ENCODE measurements at regions not wholly inside any gene's neighbourhood (a gene's known extent, or its start where the extent isn't known, plus 50 kb on each side); places are given as distances from the start of the nearest gene placed in this dataset.
"Not testable (repeated sequence)": the region's sequence is repeated elsewhere in the genome, so short reads cannot be mapped to it uniquely, and the experiment has no call there.

GRCh38 chr12:9420817-9421519, 186.7 kb downstream of the KLRB1 start:
- H3K27me3 ChIP-seq; H3K36me3 ChIP-seq; intact Hi-C loops (cut with DNase I; ENCODE audit: low total_unique reads); H3K27ac ChIP-seq; H3K4me3 ChIP-seq; H3K4me1 ChIP-seq; DNase-seq (ENCODE audit: low spot score in 2 of 2); H3K9me3 ChIP-seq: not testable (repeated sequence)

- intact Hi-C loops (cut with DNase I; ENCODE audit: low total_unique reads) = loop anchor here (10.0 kb wide), 1 partner anchor 1274 kb away; no protein-coding TSS in a partner anchor
- H3K27ac ChIP-seq; H3K4me3 ChIP-seq; H3K9me3 ChIP-seq; DNase-seq (ENCODE audit: low spot score in 2 of 2); H3K4me1 ChIP-seq; H3K27me3 ChIP-seq; H3K36me3 ChIP-seq: not testable (repeated sequence)
Observed at GRCh38 chr12:9418669-9419041, 189.1 kb downstream of the KLRB1 start.

- DNase-seq (ENCODE audit: low spot score in 2 of 2); H3K36me3 ChIP-seq; H3K4me1 ChIP-seq; H3K27me3 ChIP-seq; H3K9me3 ChIP-seq; H3K27ac ChIP-seq; H3K4me3 ChIP-seq: not testable (repeated sequence)
- intact Hi-C loops (cut with DNase I; ENCODE audit: low total_unique reads) = loop anchor here (10.0 kb wide), 1 partner anchor 1273 kb away; no protein-coding TSS in a partner anchor
Observed at GRCh38 chr12:9417947-9418668, 189.6 kb downstream of the KLRB1 start.

- H3K36me3 ChIP-seq; H3K4me3 ChIP-seq; H3K27me3 ChIP-seq; DNase-seq (ENCODE audit: low spot score in 2 of 2); H3K27ac ChIP-seq; H3K4me1 ChIP-seq; H3K9me3 ChIP-seq: not testable (repeated sequence)
- intact Hi-C loops (cut with DNase I; ENCODE audit: low total_unique reads) = loop anchor here (10.0 kb wide), 1 partner anchor 1273 kb away; no protein-coding TSS in a partner anchor
Observed at GRCh38 chr12:9417341-9417740, 190.4 kb downstream of the KLRB1 start.

GRCh38 chr12:9416346-9416745, 191.4 kb downstream of the KLRB1 start:
- H3K9me3 ChIP-seq; DNase-seq (ENCODE audit: low spot score in 2 of 2); H3K4me3 ChIP-seq; H3K27ac ChIP-seq; H3K4me1 ChIP-seq; H3K36me3 ChIP-seq; H3K27me3 ChIP-seq: not testable (repeated sequence)
- intact Hi-C loops (cut with DNase I; ENCODE audit: low total_unique reads) = loop anchor here (10.0 kb wide), 1 partner anchor 1272 kb away; no protein-coding TSS in a partner anchor

- not testable (repeated sequence) for H3K27ac ChIP-seq; DNase-seq (ENCODE audit: low spot score in 2 of 2); H3K9me3 ChIP-seq; H3K4me1 ChIP-seq; H3K4me3 ChIP-seq; H3K27me3 ChIP-seq; H3K36me3 ChIP-seq
- intact Hi-C loops (cut with DNase I; ENCODE audit: low total_unique reads) = loop anchor here (10.0 kb wide), 1 partner anchor 1271 kb away; no protein-coding TSS in a partner anchor
Observed at GRCh38 chr12:9415898-9416297, 191.8 kb downstream of the KLRB1 start.

- H3K27ac ChIP-seq; DNase-seq (ENCODE audit: low spot score in 2 of 2): not testable (repeated sequence)
- intact Hi-C loops (cut with DNase I; ENCODE audit: low total_unique reads) = loop anchor here (10.0 kb wide), 1 partner anchor 1269 kb away; no protein-coding TSS in a partner anchor
Observed at GRCh38 chr12:9413862-9414261, 193.9 kb downstream of the KLRB1 start.

GRCh38 chr12:9412459-9412858, 195.3 kb downstream of the KLRB1 start:
- H3K27ac ChIP-seq = not testable (repeated sequence)

More at GRCh38 chr12:9413862-9414261, 193.9 kb downstream of the KLRB1 start:
- not testable (repeated sequence) for H3K4me3 ChIP-seq, H3K36me3 ChIP-seq, H3K27me3 ChIP-seq, H3K9me3 ChIP-seq, H3K4me1 ChIP-seq

GRCh38 chr12:9411616-9412268, 196.0 kb downstream of the KLRB1 start:
- DNase-seq (ENCODE audit: low spot score in 2 of 2); H3K27ac ChIP-seq; H3K4me3 ChIP-seq; H3K27me3 ChIP-seq; H3K4me1 ChIP-seq; H3K9me3 ChIP-seq; H3K36me3 ChIP-seq: not testable (repeated sequence)
- intact Hi-C loops (cut with DNase I; ENCODE audit: low total_unique reads) = loop anchor here (10.0 kb wide), 1 partner anchor 1267 kb away; no protein-coding TSS in a partner anchor

More at GRCh38 chr12:9412459-9412858, 195.3 kb downstream of the KLRB1 start:
- intact Hi-C loops (cut with DNase I; ENCODE audit: low total_unique reads) = loop anchor here (10.0 kb wide), 1 partner anchor 1268 kb away; no protein-coding TSS in a partner anchor
- H3K4me3 ChIP-seq; H3K27me3 ChIP-seq; H3K9me3 ChIP-seq; H3K4me1 ChIP-seq; H3K36me3 ChIP-seq; DNase-seq (ENCODE audit: low spot score in 2 of 2): not testable (repeated sequence)

GRCh38 chr12:9407425-9407748, 199.2 kb upstream of the PZP start:
- H3K4me1 ChIP-seq; DNase-seq (ENCODE audit: low spot score in 2 of 2): not testable (repeated sequence)
- peak overlapping the region in 1 of 2 donors; percentile 7 for H3K27ac ChIP-seq

More at GRCh38 chr12:9407425-9407748, 199.2 kb upstream of the PZP start:
- H3K36me3 ChIP-seq; H3K9me3 ChIP-seq; intact Hi-C loops (cut with DNase I; ENCODE audit: low total_unique reads); H3K27me3 ChIP-seq: not testable (repeated sequence)
- H3K4me3 ChIP-seq = peak overlapping the region; percentile 24 to 59 (median 25)
